Mesothelial cell of epicardium (in vitro differentiated cells): ENCODE measurements at regions not wholly inside any gene's neighbourhood (a gene's known extent, or its start where the extent isn't known, plus 50 kb on each side); places are given as distances from the start of the nearest gene placed in this dataset.

ENCODE experiments used
- DNase-seq, 2 experiments: peaks; one replicate each; pipeline ENCODE4 v3.0.0; 2021; ENCODE audit warnings: low spot score in 2 of 2; ENCODE audit not compliant: unreplicated experiment in 2 of 2
- H3K27ac Mint-ChIP-seq: 2 replicates; pipeline ENCODE4 v1.8.0; 2021; ENCODE audit warnings: mixed read lengths
- H3K27me3 Mint-ChIP-seq: 2 replicates; pipeline ENCODE4 v1.8.0; 2021; ENCODE audit warnings: low read depth, mixed read lengths
- H3K36me3 Mint-ChIP-seq: 2 replicates; pipeline ENCODE4 v1.8.0; 2021; ENCODE audit warnings: mixed read lengths
- H3K4me1 Mint-ChIP-seq: 2 replicates; pipeline ENCODE4 v1.8.0; 2021; ENCODE audit warnings: mixed read lengths
- H3K4me3 Mint-ChIP-seq: 2 replicates; pipeline ENCODE4 v1.8.0; 2021; ENCODE audit warnings: mild to moderate bottlenecking, moderate library complexity, mixed read lengths
- H3K9me3 Mint-ChIP-seq: 2 replicates; pipeline ENCODE4 v1.8.0; 2021; ENCODE audit warnings: mixed read lengths
- CTCF ChIP-seq: fragments of 200-600 bp; sonication (generic); IDR thresholded peaks from one replicate; pipeline ENCODE4 v1.5.0; 2021; ENCODE audit warnings: antibody characterized with exemption; ENCODE audit not compliant: unreplicated experiment

GRCh38 chr16:7921345-7921744 lies 588.7 kb downstream of the RBFOX1 start:
- no peak for TF ChIP-seq CTCF
- Mint-ChIP-seq H3K9me3 (peaks cover 5% of the 10 kb centered on the region), H3K36me3 (no peaks in the 10 kb centered on the region), H3K4me1 (no peaks in the 10 kb centered on the region), H3K27me3 (no peaks in the 10 kb centered on the region), H3K27ac (no peak overlapping the region), H3K4me3 (no peak overlapping the region)
- no peak for DNase-seq

GRCh38 chr16:7919782-7920181 lies 587.1 kb downstream of the RBFOX1 start:
- no peak for TF ChIP-seq CTCF
- DNase-seq, result no peak
- H3K27ac Mint-ChIP-seq, result no peak overlapping the region
- no peaks in the 10 kb centered on the region for H3K4me1 Mint-ChIP-seq
- no peak overlapping the region for H3K4me3 Mint-ChIP-seq
- no peaks in the 10 kb centered on the region for H3K27me3 Mint-ChIP-seq
- H3K36me3 Mint-ChIP-seq, result no peaks in the 10 kb centered on the region
- peaks cover 5% of the 10 kb centered on the region for H3K9me3 Mint-ChIP-seq

- Mint-ChIP-seq H3K27ac (no peak overlapping the region), H3K27me3 (no peaks in the 10 kb centered on the region), H3K9me3 (peaks cover 5% of the 10 kb centered on the region), H3K36me3 (no peaks in the 10 kb centered on the region), H3K4me3 (no peak overlapping the region), H3K4me1 (no peaks in the 10 kb centered on the region)
- no peak for TF ChIP-seq CTCF
- no peak for DNase-seq
Observed at GRCh38 chr16:7914748-7915147, 582.1 kb downstream of the RBFOX1 start.

- no peak overlapping the region for H3K27ac Mint-ChIP-seq
- no peaks in the 10 kb centered on the region for H3K4me1 Mint-ChIP-seq
- TF ChIP-seq CTCF, result no peak
- no peaks in the 10 kb centered on the region for H3K27me3 Mint-ChIP-seq
- peaks cover 5% of the 10 kb centered on the region for H3K9me3 Mint-ChIP-seq
- DNase-seq, result no peak
- H3K4me3 Mint-ChIP-seq, result no peak overlapping the region
- H3K36me3 Mint-ChIP-seq, result no peaks in the 10 kb centered on the region
Observed at GRCh38 chr16:7912132-7912531, 579.5 kb downstream of the RBFOX1 start.

GRCh38 chr16:7910116-7910515 lies 577.5 kb downstream of the RBFOX1 start:
- DNase-seq, result no peak
- H3K4me3 Mint-ChIP-seq, result no peak overlapping the region
- no peak overlapping the region for H3K27ac Mint-ChIP-seq
- peaks cover 14% of the 10 kb centered on the region for H3K9me3 Mint-ChIP-seq
- no peak for TF ChIP-seq CTCF
- H3K36me3 Mint-ChIP-seq, result no peaks in the 10 kb centered on the region
- no peaks in the 10 kb centered on the region for H3K4me1 Mint-ChIP-seq
- no peaks in the 10 kb centered on the region for H3K27me3 Mint-ChIP-seq

GRCh38 chr16:7888411-7888810 lies 555.8 kb downstream of the RBFOX1 start:
- Mint-ChIP-seq H3K27me3 (no peaks in the 10 kb centered on the region), H3K27ac (no peak overlapping the region), H3K9me3 (no peaks in the 10 kb centered on the region), H3K36me3 (no peaks in the 10 kb centered on the region), H3K4me1 (no peaks in the 10 kb centered on the region), H3K4me3 (no peak overlapping the region)
- TF ChIP-seq CTCF, result no peak
- no peak for DNase-seq
